Psoas muscle (tissue), 7 donors: ENCODE measurements at regions not wholly inside any gene's neighbourhood (a gene's known extent, or its start where the extent isn't known, plus 50 kb on each side); places are given as distances from the start of the nearest gene placed in this dataset.

Experiments
- ATAC-seq, 4 donors: fragments of 200-7000 bp; cut with Tn5 transposase; one replicate each; pipeline ENCODE4 v1.9.1; 2020; ENCODE audit warnings: moderate library complexity in 3 of 4, mild to moderate bottlenecking in 2 of 4
- DNase-seq, 2 donors: peaks; one replicate each; pipeline ENCODE4 v3.0.0-alpha.2; 2020
- H3K27ac ChIP-seq: fragments of 200-600 bp; one replicate; pipeline ENCODE4 v1.8.0; 2022
- H3K27me3 ChIP-seq, 3 donors: fragments of 200-600 bp in 1 of 3; one replicate each; pipeline versions ENCODE4 v1.6.1 to v1.8.0; 2013 to 2022; ENCODE audit warnings: low read length in 2 of 3, mild to moderate bottlenecking in 2 of 3, moderate library complexity in 1 of 3; ENCODE audit not compliant: insufficient read depth in 3 of 3
- H3K36me3 ChIP-seq, 2 donors: fragments of 200-600 bp in 1 of 2; one replicate each; pipeline versions ENCODE4 v1.6.1 to v1.8.0; 2013 to 2022; ENCODE audit warnings: low read depth in 1 of 2, mild to moderate bottlenecking in 1 of 2, moderate library complexity in 1 of 2; ENCODE audit not compliant: insufficient read depth in 1 of 2
- H3K4me1 ChIP-seq: fragments of 200-600 bp; one replicate; pipeline ENCODE4 v1.8.0; 2022
- H3K4me3 ChIP-seq: fragments of 200-600 bp; one replicate; pipeline ENCODE4 v1.8.0; 2022; ENCODE audit warnings: mild to moderate bottlenecking
- H3K9me3 ChIP-seq: fragments of 200-600 bp; one replicate; pipeline ENCODE4 v1.8.0; 2022
- WGBS, 3 donors: extraction: QIAGEN DNeasy Blood & Tissue Kit; methylation state at CpG; one replicate each; pipeline versions ENCODE4 v1.1.6 to v1.1.7; 2013; 5-methylcytosine and 5-hydroxymethylcytosine counted together
- intact Hi-C, 2 donors: fragments of 100-400 bp; cut with DNase I; formaldehyde crosslinking; loops; one replicate each; pipeline versions ENCODE4 v1.11.0 to v1.14.2; 2022
- TF ChIP-seq, protein P1 (sequence below): fragments of 200-600 bp; IDR thresholded peaks from one replicate; pipeline ENCODE4 v1.8.0; 2022; ENCODE audit warnings: antibody characterized with exemption
- donor health status: healthy with polysubstance abuse.
- donor health status: DM: no; HTN: no; CAD: no; lungs with moderate emphysema.
- donor health status: Bipolar disorder and iron deficiency.
- donor health status: healthy.
- donor health status: DM: yes; HTN: yes; CAD: no.
- donor health status: DM: no; HTN: no; CAD: no.
- donor health status: DM: yes; HTN: yes; CAD: no.

DNA sequence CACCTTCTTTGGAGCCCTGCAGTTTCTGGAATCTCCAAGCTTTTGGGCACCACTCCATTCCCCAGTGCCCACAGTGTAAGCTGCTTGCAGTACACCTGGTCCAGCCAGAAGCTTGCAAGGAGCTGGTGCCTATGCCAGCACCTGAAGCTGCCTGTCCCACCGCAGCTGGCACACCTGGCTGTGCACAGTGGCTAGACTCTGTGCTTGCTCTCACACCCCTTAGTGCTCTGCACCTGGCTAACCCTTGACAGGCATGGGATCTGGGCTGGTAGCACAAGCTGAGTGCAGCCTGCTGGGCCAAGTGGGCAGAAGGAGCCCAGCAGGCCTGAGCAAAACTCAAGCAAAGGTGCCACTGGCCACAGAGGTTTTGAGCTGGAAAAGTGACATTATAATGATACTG lies 183.8 kb upstream of the MC4R start:
- intact Hi-C loops, result no loop called here
- Histone ChIP-seq H3K36me3 (no peaks in the 10 kb centered on the region), H3K4me1 (no peaks in the 10 kb centered on the region), H3K4me3 (no peak overlapping the region), H3K9me3 (no peaks in the 10 kb centered on the region), H3K27me3 (peaks cover 0 to 2% (median 0%) of the 10 kb centered on the region in 3 donors), H3K27ac (no peak overlapping the region)
- TF ChIP-seq, protein P1, sequence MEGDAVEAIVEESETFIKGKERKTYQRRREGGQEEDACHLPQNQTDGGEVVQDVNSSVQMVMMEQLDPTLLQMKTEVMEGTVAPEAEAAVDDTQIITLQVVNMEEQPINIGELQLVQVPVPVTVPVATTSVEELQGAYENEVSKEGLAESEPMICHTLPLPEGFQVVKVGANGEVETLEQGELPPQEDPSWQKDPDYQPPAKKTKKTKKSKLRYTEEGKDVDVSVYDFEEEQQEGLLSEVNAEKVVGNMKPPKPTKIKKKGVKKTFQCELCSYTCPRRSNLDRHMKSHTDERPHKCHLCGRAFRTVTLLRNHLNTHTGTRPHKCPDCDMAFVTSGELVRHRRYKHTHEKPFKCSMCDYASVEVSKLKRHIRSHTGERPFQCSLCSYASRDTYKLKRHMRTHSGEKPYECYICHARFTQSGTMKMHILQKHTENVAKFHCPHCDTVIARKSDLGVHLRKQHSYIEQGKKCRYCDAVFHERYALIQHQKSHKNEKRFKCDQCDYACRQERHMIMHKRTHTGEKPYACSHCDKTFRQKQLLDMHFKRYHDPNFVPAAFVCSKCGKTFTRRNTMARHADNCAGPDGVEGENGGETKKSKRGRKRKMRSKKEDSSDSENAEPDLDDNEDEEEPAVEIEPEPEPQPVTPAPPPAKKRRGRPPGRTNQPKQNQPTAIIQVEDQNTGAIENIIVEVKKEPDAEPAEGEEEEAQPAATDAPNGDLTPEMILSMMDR, result no peak
- no peak for ATAC-seq
- WGBS, 3 donors, result 93 to 95% (median 94%) methylated on average over 1 of the region's 1 CpG
- no peak for DNase-seq

DNA sequence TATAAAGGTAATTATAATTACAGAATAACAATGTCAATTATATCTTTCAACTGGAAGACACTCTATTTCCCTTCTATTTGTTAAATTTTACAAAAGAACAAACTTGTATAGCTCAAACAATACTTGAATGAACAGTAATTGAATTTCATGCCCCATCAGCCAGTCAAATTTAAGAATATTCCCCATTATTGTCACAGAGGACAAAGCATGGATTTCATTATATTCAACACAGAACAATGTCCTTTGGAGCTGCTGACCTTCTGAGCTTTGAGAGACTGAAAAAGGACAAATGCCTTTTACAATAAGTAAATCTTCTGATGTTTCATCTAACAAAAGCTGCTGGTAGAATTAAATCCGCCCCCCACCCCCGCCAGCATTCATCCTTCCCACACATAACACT lies 187.5 kb upstream of the MC4R start:
- TF ChIP-seq, protein P1, result no peak
- Histone ChIP-seq H3K4me1 (no peaks in the 10 kb centered on the region), H3K9me3 (no peaks in the 10 kb centered on the region), H3K4me3 (no peak overlapping the region), H3K27me3 (peaks cover 0 to 2% (median 0%) of the 10 kb centered on the region in 3 donors), H3K27ac (no peak overlapping the region), H3K36me3 (no peaks in the 10 kb centered on the region)
- ATAC-seq, result no peak
- intact Hi-C loops, result no loop called here
- 33 to 92% (median 73%) methylated on average over 2 of the region's 2 CpGs for WGBS, 3 donors
- DNase-seq, result no peak

DNA sequence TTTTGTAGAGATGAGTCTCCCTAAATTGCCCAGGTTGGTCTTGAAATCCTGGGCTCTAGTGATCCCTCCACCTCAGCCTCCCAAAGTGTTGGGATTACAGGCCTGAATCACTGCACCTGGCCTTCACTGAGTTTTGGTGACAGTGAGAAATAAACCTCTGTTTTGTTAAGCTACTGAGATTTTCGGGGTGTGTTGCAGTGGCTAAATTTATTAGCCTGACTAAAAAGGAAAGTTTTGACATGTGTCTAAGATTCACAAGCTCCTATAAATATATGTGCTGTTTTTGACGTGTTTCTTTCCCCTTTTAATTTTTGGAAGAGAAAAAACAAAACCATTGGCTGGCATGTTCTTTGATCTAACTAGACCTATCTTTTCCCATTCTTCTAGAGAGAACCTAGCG lies 190.5 kb upstream of the MC4R start:
- no peak for ATAC-seq
- no peaks in the 10 kb centered on the region for H3K9me3 ChIP-seq
- intact Hi-C loops, result no loop called here
- WGBS, 3 donors, result 87 to 92% (median 87%) methylated on average over 3 of the region's 3 CpGs
- no peak overlapping the region for H3K27ac ChIP-seq
- no peak for DNase-seq
- TF ChIP-seq, protein P1, result no peak
- no peak overlapping the region for H3K4me3 ChIP-seq
- no peaks in the 10 kb centered on the region for H3K27me3 ChIP-seq
- H3K4me1 ChIP-seq, result no peaks in the 10 kb centered on the region
- no peaks in the 10 kb centered on the region for H3K36me3 ChIP-seq

DNA sequence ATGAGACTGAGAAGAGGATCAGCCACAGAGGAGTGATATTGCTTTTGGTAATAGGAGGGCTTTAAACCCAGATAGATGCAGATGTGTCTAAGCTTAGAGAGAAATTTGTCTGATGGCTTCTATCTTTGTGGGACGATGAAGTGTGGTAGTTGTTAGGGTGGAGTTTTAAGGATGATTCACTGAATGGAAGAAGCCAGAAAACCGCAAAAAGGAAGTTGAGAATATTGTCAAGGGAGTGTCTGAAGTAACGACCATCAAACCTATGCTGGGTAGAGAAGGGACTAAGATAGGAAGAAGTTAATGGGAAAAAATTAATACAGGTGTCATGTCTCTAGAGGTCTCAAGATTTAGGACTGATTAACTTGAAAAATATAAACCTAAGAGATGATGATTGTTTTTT lies 195.6 kb upstream of the MC4R start:
- intact Hi-C loops, result no loop called here
- no peaks in the 10 kb centered on the region for H3K9me3 ChIP-seq
- ATAC-seq, result no peak
- no peaks in the 10 kb centered on the region for H3K27me3 ChIP-seq
- no peak for DNase-seq
- TF ChIP-seq, protein P1, result no peak
- no peak overlapping the region for H3K27ac ChIP-seq
- H3K4me1 ChIP-seq, result no peaks in the 10 kb centered on the region
- WGBS, 3 donors, result 56 to 73% (median 68%) methylated on average over 3 of the region's 3 CpGs
- H3K4me3 ChIP-seq, result no peak overlapping the region
- no peaks in the 10 kb centered on the region for H3K36me3 ChIP-seq

- TF ChIP-seq, protein P1, result no peak
- Histone ChIP-seq H3K4me1 (no peaks in the 10 kb centered on the region), H3K27ac (no peak overlapping the region), H3K36me3 (no peaks in the 10 kb centered on the region), H3K4me3 (no peak overlapping the region), H3K9me3 (no peaks in the 10 kb centered on the region), H3K27me3 (no peaks in the 10 kb centered on the region)
- intact Hi-C loops, result no loop called here
- DNase-seq (no peak), ATAC-seq (no peak)
- 84 to 95% (median 88%) methylated on average over 1 of the region's 1 CpG for WGBS, 3 donors
These were observed 197.6 kb upstream of the MC4R start for GRCh38 chr18:60570172-60570571.
